Mammary epithelial cell (primary cell): ENCODE measurements at regions not wholly inside any gene's neighbourhood (a gene's known extent, or its start where the extent isn't known, plus 50 kb on each side); places are given as distances from the start of the nearest gene placed in this dataset.

Experiments used
- EZH2 ChIP-seq: IDR thresholded peaks from 2 replicates; pipeline ENCODE4 v1.6.1; 2012; ENCODE audit warnings: low read length, inconsistent platforms, borderline replicate concordance
- TF ChIP-seq, protein P1 (sequence below), 2 donors: IDR thresholded peaks in 1 of 2; conservative IDR thresholded peaks in 1 of 2; 2 replicates each; pipeline ENCODE4 v1.5.1; 2011 to 2012; ENCODE audit warnings: inconsistent platforms in 2 of 2, low read length in 2 of 2, mild to moderate bottlenecking in 2 of 2, control low read depth in 1 of 2, low read depth in 1 of 2; ENCODE audit not compliant: insufficient read depth in 1 of 2; ENCODE audit errors: extremely low read depth in 1 of 2

DNA sequence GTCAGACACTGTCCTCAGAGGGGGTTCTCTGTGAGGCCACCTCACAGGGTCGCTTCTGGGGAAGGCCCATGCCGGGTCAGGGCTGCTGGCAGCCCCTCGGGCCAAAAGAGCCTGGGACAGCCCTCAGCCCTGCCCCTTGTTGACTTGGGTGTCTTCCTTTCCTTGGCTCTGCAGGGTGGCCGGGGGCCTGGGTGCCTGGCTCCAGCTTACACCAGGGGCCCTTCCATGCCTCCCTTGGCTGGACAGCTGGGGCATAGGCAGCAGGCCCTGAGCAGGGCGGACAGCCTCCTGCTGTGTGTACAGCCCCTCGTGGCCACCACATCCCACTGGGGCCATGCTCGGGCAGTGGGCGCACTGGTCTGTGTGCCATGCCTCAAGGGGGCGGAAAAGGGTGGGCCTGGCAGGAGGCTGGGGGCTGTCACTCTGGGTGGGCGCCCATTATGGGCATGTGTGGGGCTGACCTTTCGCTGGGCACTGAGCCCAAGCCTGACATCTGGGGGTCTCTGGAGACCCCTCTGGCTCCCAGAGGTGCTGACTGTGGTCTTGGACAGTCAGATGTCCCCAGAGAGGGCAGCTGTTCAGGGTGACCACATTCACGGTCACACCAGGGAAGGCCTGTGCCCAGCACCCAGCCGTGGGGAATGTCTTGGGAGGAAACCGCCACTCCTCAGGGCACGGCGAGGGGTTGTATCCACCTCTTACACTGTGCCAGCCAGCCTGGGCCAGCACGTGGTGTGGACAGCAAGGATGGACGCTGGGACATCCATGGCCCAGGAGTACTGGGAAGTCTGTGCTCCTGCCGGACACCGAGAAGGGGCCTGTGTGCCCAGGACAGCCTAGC lies 313.3 kb downstream of the TMEM121 start:
- TF ChIP-seq, protein P1, sequence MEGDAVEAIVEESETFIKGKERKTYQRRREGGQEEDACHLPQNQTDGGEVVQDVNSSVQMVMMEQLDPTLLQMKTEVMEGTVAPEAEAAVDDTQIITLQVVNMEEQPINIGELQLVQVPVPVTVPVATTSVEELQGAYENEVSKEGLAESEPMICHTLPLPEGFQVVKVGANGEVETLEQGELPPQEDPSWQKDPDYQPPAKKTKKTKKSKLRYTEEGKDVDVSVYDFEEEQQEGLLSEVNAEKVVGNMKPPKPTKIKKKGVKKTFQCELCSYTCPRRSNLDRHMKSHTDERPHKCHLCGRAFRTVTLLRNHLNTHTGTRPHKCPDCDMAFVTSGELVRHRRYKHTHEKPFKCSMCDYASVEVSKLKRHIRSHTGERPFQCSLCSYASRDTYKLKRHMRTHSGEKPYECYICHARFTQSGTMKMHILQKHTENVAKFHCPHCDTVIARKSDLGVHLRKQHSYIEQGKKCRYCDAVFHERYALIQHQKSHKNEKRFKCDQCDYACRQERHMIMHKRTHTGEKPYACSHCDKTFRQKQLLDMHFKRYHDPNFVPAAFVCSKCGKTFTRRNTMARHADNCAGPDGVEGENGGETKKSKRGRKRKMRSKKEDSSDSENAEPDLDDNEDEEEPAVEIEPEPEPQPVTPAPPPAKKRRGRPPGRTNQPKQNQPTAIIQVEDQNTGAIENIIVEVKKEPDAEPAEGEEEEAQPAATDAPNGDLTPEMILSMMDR (conservative IDR thresholded peaks at IDR 0.05 in 1 of 2, IDR thresholded peaks at IDR 0.05 in 1 of 2; ENCODE audit: extremely low read depth in 1 of 2, insufficient read depth in 1 of 2, low read depth in 1 of 2, low read length in 2 of 2): no peak
- TF ChIP-seq EZH2: no peak
